Lung (tissue), 11 donors: ENCODE measurements at regions not wholly inside any gene's neighbourhood (a gene's known extent, or its start where the extent isn't known, plus 50 kb on each side); places are given as distances from the start of the nearest gene placed in this dataset.

Experiments
- ATAC-seq: fragments of 200-7000 bp; cut with Tn5 transposase; one replicate; pipeline ENCODE4 v1.9.1; 2020; ENCODE audit warnings: moderate number of reproducible peaks; ENCODE audit not compliant: insufficient read depth, low FRiP score
- DNase-seq, 3 donors: peaks; one replicate each; pipeline ENCODE4 v3.0.0-alpha.2; 2013 to 2017
- H3K27ac ChIP-seq, 2 donors: one replicate each; pipeline ENCODE4 v1.5.1; 2013; ENCODE audit warnings: mild to moderate bottlenecking in 2 of 2, moderate library complexity in 2 of 2, control low read depth in 1 of 2, inconsistent platforms in 1 of 2, low read depth in 1 of 2, low read length in 1 of 2
- H3K27me3 ChIP-seq, 3 donors: one replicate each; pipeline ENCODE4 v1.5.1; 2013; ENCODE audit warnings: low read length in 2 of 3; ENCODE audit not compliant: control insufficient read depth in 3 of 3, insufficient read depth in 3 of 3
- H3K36me3 ChIP-seq, 4 donors: one replicate each; pipeline ENCODE4 v1.5.1; 2013; ENCODE audit warnings: low read length in 4 of 4, mild to moderate bottlenecking in 1 of 4, moderate library complexity in 1 of 4; ENCODE audit not compliant: control insufficient read depth in 4 of 4, insufficient read depth in 4 of 4
- H3K4me1 ChIP-seq, 5 donors: one replicate each; pipeline ENCODE4 v1.5.1; 2013; ENCODE audit warnings: low read length in 5 of 5, mild to moderate bottlenecking in 2 of 5, moderate library complexity in 1 of 5; ENCODE audit not compliant: control insufficient read depth in 5 of 5, insufficient read depth in 5 of 5
- H3K4me3 ChIP-seq: one replicate; pipeline ENCODE4 v1.5.1; 2013; ENCODE audit warnings: mild to moderate bottlenecking, control low read depth, moderate library complexity
- H3K9ac ChIP-seq, 2 donors: one replicate each; pipeline ENCODE4 v1.5.1; 2013; ENCODE audit warnings: low read length in 2 of 2, control low read depth in 1 of 2; ENCODE audit not compliant: insufficient read depth in 1 of 2
- H3K9me3 ChIP-seq, 4 donors: one replicate each; pipeline ENCODE4 v1.5.1; 2013; ENCODE audit warnings: low read length in 3 of 4, mild to moderate bottlenecking in 1 of 4, moderate library complexity in 1 of 4; ENCODE audit not compliant: control insufficient read depth in 4 of 4, insufficient read depth in 3 of 4
- WGBS, 2 donors: extraction: QIAGEN DNeasy Blood & Tissue Kit; methylation state at CpG; one replicate each; pipeline ENCODE4 v1.1.7; 2013; 5-methylcytosine and 5-hydroxymethylcytosine counted together
- TF ChIP-seq, protein P1 (sequence below): IDR thresholded peaks from 2 replicates; pipeline ENCODE4 v1.5.1; 2012; ENCODE audit warnings: mild to moderate bottlenecking; ENCODE audit errors: control extremely low read depth, extremely low read depth
- donor health status: control.
- donor health status: control.
- donor health status: Bipolar disorder and iron deficiency.
- donor health status: healthy.
- donor health status: DM: yes; HTN: yes; CAD: no.

DNA sequence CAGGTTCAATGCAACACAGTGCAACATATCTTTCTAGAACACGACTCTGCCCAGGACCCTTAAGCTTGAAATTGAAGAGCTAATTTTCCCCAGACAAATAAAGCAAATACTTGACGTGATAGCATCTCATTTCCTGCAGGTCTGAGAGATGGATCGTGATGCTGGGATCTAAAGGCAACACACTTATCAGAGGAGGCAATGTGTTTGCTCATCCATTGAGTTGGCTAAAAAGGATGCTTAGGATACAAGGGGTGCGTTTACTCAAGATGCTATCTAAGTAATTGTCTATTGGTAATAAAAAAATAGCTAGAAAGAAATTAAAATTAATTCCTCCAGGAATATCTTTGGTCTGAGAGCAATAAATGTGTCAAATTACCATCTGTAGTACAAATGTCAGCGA is 129.0 kb downstream of the SOCS6 start:
- no peaks in the 10 kb centered on the region for H3K36me3 ChIP-seq
- no peak overlapping the region for H3K4me3 ChIP-seq
- H3K27me3 ChIP-seq: peaks cover 0 to 3% (median 2%) of the 10 kb centered on the region in 3 donors
- no peak overlapping the region for H3K27ac ChIP-seq
- H3K4me1 ChIP-seq: peaks cover 0 to 7% (median 4%) of the 10 kb centered on the region in 5 donors
- no peak overlapping the region for H3K9ac ChIP-seq
- no peak for DNase-seq
- TF ChIP-seq, protein P1, sequence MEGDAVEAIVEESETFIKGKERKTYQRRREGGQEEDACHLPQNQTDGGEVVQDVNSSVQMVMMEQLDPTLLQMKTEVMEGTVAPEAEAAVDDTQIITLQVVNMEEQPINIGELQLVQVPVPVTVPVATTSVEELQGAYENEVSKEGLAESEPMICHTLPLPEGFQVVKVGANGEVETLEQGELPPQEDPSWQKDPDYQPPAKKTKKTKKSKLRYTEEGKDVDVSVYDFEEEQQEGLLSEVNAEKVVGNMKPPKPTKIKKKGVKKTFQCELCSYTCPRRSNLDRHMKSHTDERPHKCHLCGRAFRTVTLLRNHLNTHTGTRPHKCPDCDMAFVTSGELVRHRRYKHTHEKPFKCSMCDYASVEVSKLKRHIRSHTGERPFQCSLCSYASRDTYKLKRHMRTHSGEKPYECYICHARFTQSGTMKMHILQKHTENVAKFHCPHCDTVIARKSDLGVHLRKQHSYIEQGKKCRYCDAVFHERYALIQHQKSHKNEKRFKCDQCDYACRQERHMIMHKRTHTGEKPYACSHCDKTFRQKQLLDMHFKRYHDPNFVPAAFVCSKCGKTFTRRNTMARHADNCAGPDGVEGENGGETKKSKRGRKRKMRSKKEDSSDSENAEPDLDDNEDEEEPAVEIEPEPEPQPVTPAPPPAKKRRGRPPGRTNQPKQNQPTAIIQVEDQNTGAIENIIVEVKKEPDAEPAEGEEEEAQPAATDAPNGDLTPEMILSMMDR: no peak
- 65 to 68% methylated on average over 5 of the region's 5 CpGs for WGBS, 2 donors
- no peaks in the 10 kb centered on the region for H3K9me3 ChIP-seq
- no peak for ATAC-seq

DNA sequence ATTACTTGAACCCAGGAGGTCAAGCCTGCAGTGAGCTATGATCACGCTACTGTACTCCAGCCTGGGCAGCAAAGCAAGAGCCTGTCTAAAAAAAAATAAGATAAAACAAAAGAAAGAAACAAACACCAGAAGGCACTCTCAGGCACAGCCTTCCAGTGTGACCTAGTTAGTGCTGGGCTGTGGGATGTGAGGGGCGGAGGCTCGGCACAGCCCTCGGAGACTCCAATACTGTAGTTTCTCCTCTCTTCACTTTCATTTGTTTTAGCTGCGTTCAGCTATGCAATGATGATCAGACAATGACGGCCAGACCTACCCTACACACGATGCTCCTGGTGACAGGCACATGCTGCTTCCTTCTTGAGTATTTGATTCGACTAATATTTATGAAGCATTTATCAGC is 127.7 kb downstream of the SOCS6 start:
- ATAC-seq (no peak), DNase-seq (no peak)
- TF ChIP-seq, protein P1: no peak
- Histone ChIP-seq H3K27ac (no peak overlapping the region), H3K4me3 (no peak overlapping the region), H3K9me3 (no peaks in the 10 kb centered on the region), H3K4me1 (peaks cover 0 to 2% (median 1%) of the 10 kb centered on the region in 5 donors), H3K27me3 (peaks cover 0 to 3% (median 1%) of the 10 kb centered on the region in 3 donors), H3K36me3 (no peaks in the 10 kb centered on the region), H3K9ac (no peak overlapping the region)
- 89% methylated on average over 8 of the region's 8 CpGs for WGBS, 2 donors

DNA sequence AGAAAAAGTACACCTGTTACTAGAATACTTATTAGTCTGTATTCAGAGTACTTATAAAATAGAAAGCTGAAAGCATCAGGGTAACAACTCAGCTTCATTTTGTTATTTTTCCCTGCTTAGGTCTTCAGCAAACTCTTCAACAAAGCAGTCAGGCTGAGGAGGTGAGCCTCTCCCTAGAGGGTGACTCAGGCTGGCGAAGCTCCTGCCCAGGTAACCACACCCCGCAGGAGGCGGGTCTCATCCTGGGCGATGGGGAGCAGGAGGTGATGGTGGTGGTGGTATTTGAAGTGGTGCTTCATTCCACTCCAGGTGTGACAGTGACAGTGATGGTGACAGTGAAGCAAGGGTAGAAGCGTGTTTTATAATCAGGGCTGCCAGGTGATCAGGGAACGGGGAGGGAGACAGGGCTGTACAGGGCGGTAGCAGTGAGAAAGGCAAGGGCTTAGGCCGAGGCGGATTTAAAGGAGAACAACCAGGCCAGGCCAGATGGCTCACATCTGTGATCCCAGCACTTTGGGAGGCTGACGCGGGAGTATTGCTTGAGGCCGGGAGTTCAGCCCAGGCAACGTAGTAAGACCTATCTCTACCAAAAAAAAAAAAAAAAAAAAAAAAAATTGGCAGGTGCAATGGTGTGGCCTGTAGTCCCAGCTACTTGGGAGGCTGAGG is 127.1 kb downstream of the SOCS6 start:
- H3K27me3 ChIP-seq: peaks cover 0 to 3% (median 0%) of the 10 kb centered on the region in 3 donors
- H3K4me1 ChIP-seq: peaks cover 0 to 2% (median 0%) of the 10 kb centered on the region in 5 donors
- H3K9me3 ChIP-seq: no peaks in the 10 kb centered on the region
- H3K36me3 ChIP-seq: no peaks in the 10 kb centered on the region
- DNase-seq (no peak), ATAC-seq (no peak)
- no peak overlapping the region for H3K4me3 ChIP-seq
- no peak overlapping the region for H3K9ac ChIP-seq
- TF ChIP-seq, protein P1: no peak
- H3K27ac ChIP-seq: no peak overlapping the region
- 87 to 91% methylated on average over 13 of the region's 13 CpGs for WGBS, 2 donors
